ENCODE measurements at regions not wholly inside any gene's neighbourhood (a gene's known extent, or its start where the extent isn't known, plus 50 kb on each side); places are given as distances from the start of the nearest gene placed in this dataset.
"Not testable (repeated sequence)": the region's sequence is repeated elsewhere in the genome, so short reads cannot be mapped to it uniquely, and the experiment has no call there.

DNA sequence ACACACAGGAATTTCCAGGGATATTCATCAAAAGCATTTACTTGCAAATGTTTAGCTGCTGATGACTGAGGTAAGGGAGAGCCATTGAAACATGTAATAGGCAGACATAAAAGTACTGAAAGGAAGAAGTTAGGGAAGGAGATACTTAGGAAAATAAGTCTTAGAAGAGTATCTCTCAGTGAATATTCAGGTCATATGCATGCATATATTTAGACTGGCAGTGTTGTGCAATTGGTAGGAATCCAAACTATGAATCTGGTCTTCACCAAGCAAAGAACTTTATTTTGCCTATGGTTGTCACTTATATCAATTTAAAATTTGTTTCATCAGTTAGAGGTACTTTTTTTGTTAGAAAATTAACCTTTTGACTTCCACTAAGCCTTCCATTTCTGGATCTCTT lies 1490.7 kb downstream of the SUCLG1 start:
- DNase-seq (ENCODE audit: low read depth in 2 of 2), result no peak

DNA sequence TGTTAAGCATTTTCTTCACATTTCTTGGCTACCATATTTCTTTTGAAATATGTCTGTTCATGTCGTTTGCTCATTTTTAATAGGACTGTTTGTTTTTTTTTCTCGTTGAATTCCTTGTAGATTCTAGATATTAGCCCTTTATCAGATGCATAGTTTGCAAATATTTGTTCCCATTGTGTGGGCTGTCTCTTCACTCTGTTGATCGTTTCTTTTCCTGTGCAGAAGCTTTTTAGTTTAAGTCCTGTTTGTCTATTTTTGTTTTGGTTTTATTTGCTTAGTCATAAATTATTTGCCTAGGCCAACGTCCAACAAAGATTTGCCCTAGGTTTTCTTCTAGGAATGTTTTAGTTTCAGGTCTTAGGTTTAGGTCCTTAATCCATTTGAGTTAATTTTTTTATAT lies 1494.7 kb downstream of the SUCLG1 start:
- DNase-seq (ENCODE audit: low read depth in 2 of 2), result no peak

DNA sequence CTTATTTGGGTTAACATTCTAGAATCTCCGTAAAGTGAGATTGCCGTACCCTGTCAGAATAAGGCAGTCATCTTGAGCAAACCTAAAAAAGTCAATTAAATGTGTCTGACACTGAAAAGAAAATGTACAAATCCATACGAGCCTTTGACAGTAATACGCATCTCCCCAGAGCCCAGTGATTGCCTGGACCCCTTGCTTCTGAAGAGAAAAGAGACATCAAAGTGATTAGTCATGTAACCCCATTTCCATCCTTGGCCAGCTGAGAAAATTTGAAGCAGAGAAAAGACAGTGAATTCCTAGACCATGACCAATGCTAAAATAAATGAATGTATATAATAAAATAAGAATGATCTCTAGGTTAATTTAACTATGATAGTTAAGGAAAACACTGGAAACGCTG lies 1499.4 kb downstream of the SUCLG1 start:
- no peak for DNase-seq (ENCODE audit: low read depth in 2 of 2)

DNA sequence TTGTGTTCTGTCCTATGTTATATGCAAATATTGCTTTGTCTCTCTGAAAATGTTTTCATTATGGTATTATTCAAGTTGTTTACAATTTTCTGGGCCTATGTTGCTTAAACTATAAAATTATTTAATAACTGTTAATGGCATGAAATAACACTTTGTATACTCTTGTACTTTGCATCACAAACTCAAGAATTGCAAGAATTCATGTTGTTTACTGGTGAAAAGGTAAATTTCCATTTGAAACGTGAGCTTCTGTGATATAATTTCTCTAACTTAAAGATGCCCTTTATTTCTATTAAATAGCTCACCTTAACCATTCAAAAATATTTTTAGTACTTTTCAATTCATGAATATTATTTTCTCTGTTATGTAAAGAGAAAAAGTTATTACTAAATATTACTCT lies 1504.2 kb downstream of the SUCLG1 start:
- DNase-seq (ENCODE audit: low read depth in 2 of 2), result no peak

DNA sequence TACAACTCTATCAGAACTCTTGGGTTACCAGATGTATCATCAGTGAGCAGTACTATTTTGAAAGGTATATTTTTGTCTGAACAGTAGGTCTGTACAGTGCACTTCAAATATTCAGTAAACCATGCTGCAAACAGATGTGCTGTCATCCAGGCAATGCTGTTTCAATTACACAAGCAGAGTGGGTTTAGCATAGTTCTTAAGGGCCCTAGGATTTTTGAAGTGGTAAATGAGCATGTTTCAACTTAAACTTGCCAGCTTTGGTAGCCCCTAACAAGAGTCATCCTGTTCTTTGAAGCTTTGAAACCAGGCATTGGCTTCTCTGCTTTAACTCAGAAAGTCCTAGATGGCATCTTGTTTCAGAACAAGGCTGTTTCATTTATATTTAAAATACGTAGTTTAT lies 1519.9 kb downstream of the SUCLG1 start:
- no peak for DNase-seq (ENCODE audit: low read depth in 2 of 2)

DNA sequence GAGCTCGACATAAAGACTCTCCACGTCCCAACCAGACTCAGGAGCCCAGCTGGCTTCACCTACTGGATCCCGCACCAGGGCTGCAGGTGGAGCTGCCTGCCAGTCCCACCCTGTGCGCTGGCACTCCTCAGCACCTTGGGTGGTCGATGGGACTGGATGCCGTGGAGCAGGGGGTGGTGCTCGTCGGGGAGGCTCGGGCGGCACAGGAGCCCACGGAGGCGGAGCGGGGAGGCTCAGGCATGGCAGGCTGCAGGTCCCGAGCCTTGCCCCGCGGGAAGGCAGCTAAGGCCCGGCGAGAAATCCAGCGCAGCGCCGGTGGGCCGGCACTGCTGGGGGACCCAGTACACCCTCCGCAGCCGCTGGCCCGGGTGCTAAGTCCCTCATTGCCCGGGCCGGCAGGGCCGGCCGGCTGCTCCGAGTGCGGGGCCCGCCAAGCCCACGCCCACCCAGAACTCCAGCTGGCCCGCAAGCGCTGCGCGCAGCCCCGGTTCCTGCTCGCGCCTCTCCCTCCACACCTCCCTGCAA lies 1520.7 kb downstream of the SUCLG1 start:
- DNase-seq (ENCODE audit: low read depth in 2 of 2), result not testable (repeated sequence)

DNA sequence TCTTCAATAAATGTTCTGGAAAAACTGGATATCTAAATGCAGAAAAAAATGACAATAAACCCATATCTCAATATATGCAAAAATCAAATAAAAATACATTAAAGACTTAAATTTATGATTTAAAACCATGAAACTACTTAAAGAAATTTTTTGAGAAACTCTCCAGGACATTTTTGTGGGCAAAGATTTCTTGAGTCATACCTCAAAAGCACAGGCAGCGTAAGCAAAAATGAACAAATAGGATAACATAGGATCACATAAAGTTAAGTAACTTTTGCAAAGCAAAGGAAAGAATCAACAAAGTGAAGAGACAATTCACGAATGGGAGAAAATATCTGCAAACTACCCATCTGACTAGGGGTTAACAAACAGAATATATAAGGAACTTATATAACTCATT lies 1545.5 kb downstream of the SUCLG1 start:
- no peak for DNase-seq (ENCODE audit: low read depth in 2 of 2)

DNA sequence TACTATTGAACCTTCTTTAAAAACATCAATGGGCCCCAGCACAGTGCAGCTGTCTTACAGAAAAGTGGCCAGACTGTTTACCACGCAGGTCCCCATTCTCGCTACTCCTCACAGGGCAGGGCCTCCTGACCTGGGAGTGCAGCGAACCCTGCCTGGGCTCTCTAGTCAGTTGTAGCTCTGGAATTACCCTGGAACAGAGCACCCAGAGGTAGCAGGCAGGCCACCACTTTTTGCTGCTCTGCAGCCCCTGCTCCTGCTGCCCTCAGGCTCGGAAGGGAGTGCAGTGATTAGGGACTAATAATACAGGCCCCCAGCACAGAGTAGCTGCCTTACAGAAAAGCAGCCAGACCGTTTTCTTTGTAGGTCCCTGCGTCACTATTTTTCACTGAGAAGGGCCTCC lies 1563.0 kb downstream of the SUCLG1 start:
- no peak for DNase-seq (ENCODE audit: low read depth in 2 of 2)

DNA sequence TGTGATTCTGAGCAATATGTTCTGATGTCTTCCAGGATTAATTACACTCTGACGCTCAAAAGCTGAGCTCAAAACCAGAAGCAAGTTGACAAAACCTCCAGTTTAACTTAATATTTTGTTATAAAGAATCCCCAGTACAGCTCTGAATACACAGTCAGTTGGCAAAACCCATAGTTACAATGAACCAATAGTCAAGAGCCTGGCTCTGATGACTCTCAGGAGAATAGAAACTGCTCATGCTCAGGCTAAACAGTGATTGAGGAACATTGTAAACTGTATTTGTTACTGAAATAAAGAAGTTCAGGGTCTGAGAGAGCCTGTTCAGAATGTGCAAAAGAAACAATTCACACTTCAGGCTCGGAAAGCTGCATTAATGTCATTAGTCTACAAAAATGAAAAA lies 1565.9 kb downstream of the SUCLG1 start:
- DNase-seq (ENCODE audit: low read depth in 2 of 2), result no peak

DNA sequence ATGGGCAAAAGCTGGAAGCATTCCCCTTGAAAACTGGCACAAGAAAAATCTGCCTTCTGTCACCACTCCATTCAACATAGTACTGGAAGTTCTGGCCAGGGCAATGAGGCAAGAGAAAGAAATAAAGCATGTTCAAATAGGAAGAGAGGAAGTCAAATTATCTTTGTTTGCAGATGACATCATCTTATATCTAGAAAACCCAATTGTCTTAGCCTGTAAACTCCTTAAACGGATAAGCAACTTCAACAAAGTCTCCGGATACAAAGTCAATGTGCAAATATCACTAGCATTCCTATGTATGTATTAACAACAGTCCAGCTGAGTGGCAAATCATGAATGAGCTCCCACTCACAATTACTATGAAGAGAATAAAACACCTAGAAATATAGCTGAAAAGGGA lies 1579.3 kb downstream of the SUCLG1 start:
- DNase-seq (ENCODE audit: low read depth in 2 of 2), result no peak

DNA sequence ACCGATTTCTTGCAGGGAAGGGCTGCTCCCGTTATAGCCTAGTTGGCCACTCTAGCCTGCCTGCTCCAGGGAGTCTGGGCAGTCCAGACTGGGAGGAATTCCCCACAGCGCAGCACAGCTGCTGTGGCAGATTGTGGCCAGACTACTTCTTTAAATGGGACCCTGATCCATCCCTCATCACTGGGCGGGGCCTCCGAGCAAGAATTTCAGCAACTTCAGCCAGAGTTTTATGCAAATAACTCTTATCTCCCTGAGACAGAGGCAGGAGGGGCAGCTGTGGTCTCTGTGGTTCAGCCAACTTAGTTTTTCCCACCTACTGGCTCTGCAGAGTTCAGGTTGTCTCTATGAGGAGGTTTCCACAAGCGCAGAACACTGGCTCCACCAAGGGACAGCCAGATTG lies 1583.2 kb downstream of the SUCLG1 start:
- DNase-seq (ENCODE audit: low read depth in 2 of 2), result no peak

DNA sequence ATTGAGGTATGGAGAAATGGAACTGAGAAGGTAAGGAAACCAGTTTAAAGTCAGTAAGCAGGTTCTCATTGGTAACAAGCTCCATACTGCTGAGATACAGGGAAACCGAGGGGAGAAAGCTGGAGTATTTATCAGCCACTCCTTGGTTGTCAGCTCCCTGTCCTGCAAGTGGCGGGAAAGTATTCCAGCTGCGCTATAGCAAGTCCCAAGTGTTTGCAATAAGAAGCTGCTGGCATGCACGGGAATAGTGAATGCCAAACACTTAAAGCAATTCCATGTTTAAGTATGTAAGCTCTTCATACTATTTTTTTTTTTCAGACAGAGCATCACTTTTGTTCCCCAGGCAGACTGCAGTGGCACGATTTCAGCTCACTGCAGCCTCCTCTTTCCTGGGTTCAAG lies 1601.1 kb downstream of the SUCLG1 start:
- no peak for DNase-seq (ENCODE audit: low read depth in 2 of 2)

DNA sequence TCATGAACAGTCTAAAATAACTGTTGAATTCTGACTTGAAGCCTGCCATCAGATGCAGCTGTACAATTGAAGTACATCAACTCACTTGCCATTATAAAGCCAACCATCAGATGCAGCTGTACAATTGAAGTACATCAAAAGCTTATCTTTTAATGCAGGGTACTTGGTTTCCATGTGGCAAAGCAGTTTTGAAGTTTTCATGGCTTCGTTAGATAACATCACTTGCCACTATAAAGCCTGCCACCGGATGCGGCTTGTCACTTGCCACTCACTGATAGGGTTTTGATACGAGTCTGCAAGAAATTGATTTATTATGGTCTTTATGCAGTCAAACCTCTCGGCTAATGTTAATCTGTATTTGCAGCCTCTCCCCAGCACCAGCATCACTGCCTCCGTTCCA lies 1605.8 kb downstream of the SUCLG1 start:
- DNase-seq (ENCODE audit: low read depth in 2 of 2), result no peak

DNA sequence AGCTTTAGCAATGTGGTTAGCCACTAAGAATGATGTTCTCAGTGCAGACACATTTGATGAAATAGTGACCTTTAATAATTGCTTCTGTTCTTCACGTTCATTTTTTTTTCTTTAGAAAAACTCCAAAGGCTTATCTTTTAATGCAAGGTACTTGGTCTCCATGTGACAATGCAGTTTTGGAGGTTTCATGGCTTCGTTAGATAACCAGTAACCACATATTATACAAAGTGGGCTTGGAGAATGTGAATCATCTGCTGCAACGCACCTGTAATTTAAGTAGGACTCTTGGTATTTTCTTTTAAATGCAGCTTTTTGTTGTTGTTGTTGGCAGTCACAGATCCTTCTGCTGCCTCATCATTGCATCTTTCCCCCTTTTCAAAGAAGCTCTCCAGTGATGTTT lies 1606.3 kb downstream of the SUCLG1 start:
- no peak for DNase-seq (ENCODE audit: low read depth in 2 of 2)

DNA sequence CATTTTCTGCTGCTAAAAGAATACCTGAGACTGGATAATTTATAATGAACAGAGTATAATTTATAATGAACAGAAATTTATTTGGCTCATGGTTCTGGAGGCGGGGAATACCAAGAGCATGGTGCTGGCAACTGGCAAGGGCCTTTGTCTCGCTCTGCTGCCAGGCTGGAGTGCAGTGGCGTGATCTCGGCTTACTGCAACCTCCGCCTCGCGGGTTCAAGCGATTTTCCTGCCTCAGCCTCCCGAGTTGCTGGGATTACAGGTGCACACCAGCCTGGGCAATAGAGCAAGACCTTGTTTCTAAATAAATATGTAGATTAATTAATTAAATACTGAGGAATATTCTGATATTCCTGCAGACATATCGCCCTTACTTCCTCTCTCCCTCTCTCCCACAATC lies 1610.8 kb downstream of the SUCLG1 start:
- DNase-seq (ENCODE audit: low read depth in 2 of 2), result no peak

DNA sequence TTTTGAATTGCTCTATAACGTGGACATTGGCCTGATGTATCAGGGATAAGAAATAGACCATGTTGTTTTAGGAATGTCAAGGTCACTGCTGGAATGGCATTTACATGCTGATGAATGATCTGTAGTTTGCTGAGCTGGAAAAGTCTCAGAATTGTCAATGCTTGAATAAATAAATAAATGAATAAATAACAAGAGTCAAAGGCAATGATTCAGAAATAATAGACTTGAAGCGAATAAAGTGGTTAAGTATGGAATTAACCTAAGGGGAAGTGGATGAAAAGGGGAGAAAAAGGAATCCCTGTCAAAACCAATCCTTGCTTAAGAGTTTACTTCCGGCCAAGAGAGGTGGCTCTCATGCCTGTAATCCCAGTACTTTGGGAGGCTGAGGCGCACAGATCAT lies 1620.0 kb downstream of the SUCLG1 start:
- no peak for DNase-seq (ENCODE audit: low read depth in 2 of 2)

DNA sequence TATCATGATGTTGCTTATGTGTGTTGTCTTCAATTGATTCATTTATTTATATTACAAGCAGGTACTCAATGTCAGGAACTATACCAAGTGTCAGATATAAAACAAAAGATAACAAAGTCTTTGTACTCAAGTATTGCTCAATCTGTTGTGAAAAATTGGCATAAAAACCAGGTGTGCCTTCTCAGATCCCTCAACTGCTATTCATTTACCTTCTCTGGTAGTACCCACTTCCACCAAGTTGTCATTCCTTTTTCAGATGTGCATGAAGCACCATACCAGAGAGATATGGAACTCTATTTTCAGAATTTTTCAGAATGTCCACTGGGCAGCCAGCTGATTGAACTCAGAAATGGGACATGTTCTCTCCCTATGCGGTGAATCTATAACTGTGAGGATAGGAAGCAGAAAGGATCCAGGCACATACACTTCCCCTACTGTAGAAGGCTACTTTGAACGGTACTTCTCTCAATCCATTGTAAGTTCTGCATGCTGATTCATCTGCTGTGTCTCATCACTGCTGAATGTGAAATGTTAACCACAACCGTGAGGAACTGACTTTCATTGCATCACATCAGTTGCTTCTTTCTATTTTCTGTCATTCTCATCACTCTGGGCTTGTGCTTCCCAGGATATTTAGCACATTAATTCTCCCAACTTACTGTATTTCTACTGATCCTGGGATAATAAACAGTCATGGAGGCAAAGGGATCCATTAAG lies 1621.3 kb downstream of the SUCLG1 start:
- DNase-seq (ENCODE audit: low read depth in 2 of 2), result no peak

DNA sequence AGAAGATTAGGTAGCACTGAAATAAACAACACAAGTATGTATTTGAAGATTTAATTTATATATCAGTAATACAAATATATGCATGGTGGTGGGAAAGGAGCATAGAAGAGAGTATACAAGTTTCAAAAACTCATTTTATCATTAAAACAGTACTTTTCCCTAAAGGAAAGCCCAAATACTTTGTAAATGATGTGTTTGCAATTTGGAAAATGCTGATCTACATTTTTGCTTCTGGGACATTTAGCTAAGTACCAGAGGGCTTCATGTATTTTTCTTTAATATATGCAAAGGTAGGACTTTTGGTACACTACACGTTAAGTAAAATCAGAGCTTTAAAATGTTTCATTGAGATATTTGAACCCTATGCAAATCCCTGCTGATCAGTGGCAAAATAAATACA lies 1624.2 kb downstream of the SUCLG1 start:
- no peak for DNase-seq (ENCODE audit: low read depth in 2 of 2)

DNA sequence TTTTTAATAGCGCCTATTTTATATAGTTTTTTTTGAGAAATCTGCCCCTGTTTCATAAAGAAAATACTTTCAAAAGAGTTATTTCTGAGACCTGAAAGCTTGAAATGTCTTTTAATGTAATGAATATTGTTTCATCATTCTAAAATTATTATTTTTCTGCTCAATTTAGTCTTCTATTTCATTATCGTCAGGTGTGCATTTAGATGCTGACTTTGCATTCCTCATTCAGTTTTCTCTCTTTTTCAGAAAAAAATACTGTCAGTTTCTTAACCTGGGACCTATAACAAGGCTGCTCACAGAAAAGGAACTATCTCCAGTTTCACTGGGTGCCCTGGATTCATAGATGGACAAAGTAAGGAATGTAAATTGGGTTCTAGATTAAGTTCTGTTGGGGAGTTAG lies 1631.7 kb downstream of the SUCLG1 start:
- DNase-seq (ENCODE audit: low read depth in 2 of 2), result no peak

DNA sequence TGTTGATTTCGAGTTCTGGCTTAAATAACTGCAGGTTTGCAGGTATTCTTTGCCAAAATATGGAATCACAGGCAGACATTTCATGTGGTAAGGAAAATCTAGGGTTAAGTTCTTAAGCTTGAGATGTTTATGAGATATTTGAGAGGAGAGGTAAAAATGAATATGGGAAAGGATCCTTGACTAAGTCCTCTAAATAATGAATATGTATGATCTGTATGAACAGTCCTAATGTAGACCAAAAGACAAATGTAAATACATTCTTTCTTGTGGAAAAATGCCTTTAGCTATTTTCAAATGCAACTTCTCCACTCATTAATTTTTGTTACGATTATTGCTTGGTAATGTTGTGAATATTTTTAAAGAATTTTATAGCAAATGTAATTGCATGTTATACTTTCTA lies 1632.6 kb downstream of the SUCLG1 start:
- DNase-seq (ENCODE audit: low read depth in 2 of 2), result no peak

DNA sequence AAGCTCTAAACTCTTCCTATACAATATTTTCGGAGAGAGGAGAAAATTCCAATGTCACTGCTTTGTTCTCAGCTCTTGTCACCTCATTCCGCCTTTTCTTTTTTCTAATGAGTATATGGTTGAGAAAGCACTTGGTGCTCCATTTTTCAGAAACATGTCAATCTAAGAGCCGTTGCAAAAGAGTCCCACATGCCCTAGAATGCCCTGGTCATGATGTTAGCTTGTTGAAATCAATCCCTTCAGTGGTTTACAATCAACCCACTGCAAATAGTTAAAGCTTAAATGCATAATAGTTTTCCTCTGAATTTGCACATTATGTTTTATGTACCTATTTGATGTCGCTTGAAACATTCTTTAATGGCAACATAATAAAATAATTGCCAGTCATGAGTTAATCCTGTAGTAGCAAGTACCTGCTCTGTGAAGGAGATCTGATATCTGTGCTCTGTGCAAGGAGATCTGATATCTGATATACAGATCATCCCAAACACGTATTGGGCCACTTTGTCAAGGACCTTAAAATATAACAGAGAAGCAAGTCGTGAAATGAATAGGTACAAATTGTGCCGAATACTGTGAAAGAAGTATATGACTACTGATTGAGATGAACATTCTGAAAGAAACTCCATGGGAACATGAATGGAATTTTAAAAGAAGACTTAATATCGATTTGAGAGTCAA lies 1633.5 kb downstream of the SUCLG1 start:
- DNase-seq (ENCODE audit: low read depth in 2 of 2), result no peak

DNA sequence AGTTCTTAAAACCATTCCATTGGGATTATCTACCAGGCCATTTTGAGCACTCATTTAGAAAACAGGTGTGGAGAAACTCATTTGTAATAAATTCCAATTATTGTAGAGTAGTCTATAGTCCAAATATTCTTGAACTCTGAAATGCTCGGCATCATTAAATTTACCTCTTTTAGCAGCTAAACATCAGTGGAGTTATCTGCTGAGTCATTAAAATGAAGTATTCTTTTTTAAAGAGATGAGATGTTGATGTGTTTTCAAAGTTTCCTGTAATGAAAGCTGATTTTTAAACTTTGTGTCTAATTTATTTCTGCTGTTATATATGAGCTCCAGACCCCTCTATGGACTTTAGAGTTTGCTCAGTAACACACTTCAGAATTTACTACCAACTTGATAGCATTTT lies 1635.2 kb downstream of the SUCLG1 start:
- DNase-seq (ENCODE audit: low read depth in 2 of 2), result no peak

DNA sequence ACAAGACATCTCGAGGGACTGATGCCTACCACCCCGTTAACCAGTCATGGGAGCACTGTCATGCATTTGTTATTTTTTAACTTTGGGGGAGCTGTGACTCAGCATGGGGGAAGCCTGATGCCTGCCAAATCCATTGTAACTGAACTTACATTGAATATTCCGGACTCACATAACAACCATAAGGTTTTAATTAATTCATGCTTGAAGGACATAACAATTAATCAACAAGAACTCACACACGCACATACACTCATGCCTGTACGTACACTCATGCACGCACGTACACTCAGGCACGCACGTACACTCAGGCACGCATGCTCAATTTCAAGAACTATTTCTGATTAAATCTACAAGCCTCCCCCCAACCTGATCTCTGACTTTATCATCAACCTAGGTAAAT lies 1639.1 kb downstream of the SUCLG1 start:
- no peak for DNase-seq (ENCODE audit: low read depth in 2 of 2)

DNA sequence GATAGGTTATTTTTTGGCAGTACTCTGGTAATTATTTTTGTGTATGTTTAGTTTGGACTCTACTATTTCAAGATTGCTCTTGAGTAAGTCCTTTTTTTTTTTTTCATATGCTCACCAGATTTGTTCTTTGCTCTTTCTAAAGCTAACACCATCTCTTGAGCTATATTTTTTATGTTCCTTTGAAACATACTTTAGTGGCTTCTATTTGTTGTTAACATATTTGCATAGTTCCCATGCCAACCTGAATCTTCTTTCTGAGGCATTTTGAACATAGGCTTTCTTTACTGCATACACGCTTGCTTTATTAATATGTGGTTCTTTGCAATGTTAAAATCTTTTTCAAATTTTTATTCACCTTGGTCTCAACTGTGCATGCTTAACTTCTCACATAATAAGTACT lies 1644.9 kb downstream of the SUCLG1 start:
- no peak for DNase-seq (ENCODE audit: low read depth in 2 of 2)

Data from stimulated activated CD8-positive, alpha-beta memory T cell treated with anti-CD3 and anti-CD28 coated beads, Interleukin-7, amount 100 ng/mL, for 4 hours (primary cell).